ENCODE measurements at regions not wholly inside any gene's neighbourhood (a gene's known extent, or its start where the extent isn't known, plus 50 kb on each side); places are given as distances from the start of the nearest gene placed in this dataset.

- Histone ChIP-seq H3K9me3 (ENCODE audit: control insufficient read depth, insufficient read depth, low read length) (no peaks in the 10 kb centered on the region), H3K36me3 (ENCODE audit: control insufficient read depth, insufficient read depth, low read length) (no peaks in the 10 kb centered on the region), H3K27ac (ENCODE audit: low read depth, low read length) (no peak overlapping the region), H3K27me3 (ENCODE audit: control insufficient read depth, insufficient read depth, low read length) (no peaks in the 10 kb centered on the region), H3K4me3 (ENCODE audit: low read depth, low read length) (no peak overlapping the region), H3K4me1 (ENCODE audit: control insufficient read depth, insufficient read depth, low read length) (no peaks in the 10 kb centered on the region)
- DNase-seq (ENCODE audit: low read depth in 4 of 6, low spot score in 6 of 6) = no peak
- 93% methylated on average over 3 of the region's 3 CpGs for WGBS (ENCODE audit: insufficient coverage)
These were observed 112.8 kb downstream of the SAMD5 start for GRCh38 chr6:147621263-147621662.

GRCh38 chr6:147621961-147622360 lies 113.5 kb downstream of the SAMD5 start:
- H3K4me1 ChIP-seq (ENCODE audit: control insufficient read depth, insufficient read depth, low read length) = no peaks in the 10 kb centered on the region
- no peaks in the 10 kb centered on the region for H3K9me3 ChIP-seq (ENCODE audit: control insufficient read depth, insufficient read depth, low read length)
- DNase-seq (ENCODE audit: low read depth in 4 of 6, low spot score in 6 of 6) = no peak
- no peak overlapping the region for H3K27ac ChIP-seq (ENCODE audit: low read depth, low read length)
- no peaks in the 10 kb centered on the region for H3K36me3 ChIP-seq (ENCODE audit: control insufficient read depth, insufficient read depth, low read length)
- H3K27me3 ChIP-seq (ENCODE audit: control insufficient read depth, insufficient read depth, low read length) = no peaks in the 10 kb centered on the region
- no peak overlapping the region for H3K4me3 ChIP-seq (ENCODE audit: low read depth, low read length)
- WGBS (ENCODE audit: insufficient coverage) = 73% methylated on average over 1 of the region's 2 CpGs

- Histone ChIP-seq H3K4me3 (ENCODE audit: low read depth, low read length) (no peak overlapping the region), H3K27ac (ENCODE audit: low read depth, low read length) (no peak overlapping the region), H3K36me3 (ENCODE audit: control insufficient read depth, insufficient read depth, low read length) (no peaks in the 10 kb centered on the region), H3K4me1 (ENCODE audit: control insufficient read depth, insufficient read depth, low read length) (no peaks in the 10 kb centered on the region), H3K27me3 (ENCODE audit: control insufficient read depth, insufficient read depth, low read length) (no peaks in the 10 kb centered on the region), H3K9me3 (ENCODE audit: control insufficient read depth, insufficient read depth, low read length) (no peaks in the 10 kb centered on the region)
- 97% methylated on average over 5 of the region's 7 CpGs for WGBS (ENCODE audit: insufficient coverage)
- no peak for DNase-seq (ENCODE audit: low read depth in 4 of 6, low spot score in 6 of 6)
These were observed 116.5 kb downstream of the SAMD5 start for GRCh38 chr6:147624946-147625515.

- H3K27me3 ChIP-seq (ENCODE audit: control insufficient read depth, insufficient read depth, low read length) = no peaks in the 10 kb centered on the region
- H3K4me3 ChIP-seq (ENCODE audit: low read depth, low read length) = no peak overlapping the region
- H3K27ac ChIP-seq (ENCODE audit: low read depth, low read length) = no peak overlapping the region
- no peaks in the 10 kb centered on the region for H3K36me3 ChIP-seq (ENCODE audit: control insufficient read depth, insufficient read depth, low read length)
- H3K9me3 ChIP-seq (ENCODE audit: control insufficient read depth, insufficient read depth, low read length) = no peaks in the 10 kb centered on the region
- no peak for DNase-seq (ENCODE audit: low read depth in 4 of 6, low spot score in 6 of 6)
- 85% methylated on average over 2 of the region's 2 CpGs for WGBS (ENCODE audit: insufficient coverage)
- H3K4me1 ChIP-seq (ENCODE audit: control insufficient read depth, insufficient read depth, low read length) = no peaks in the 10 kb centered on the region
These were observed 117.5 kb downstream of the SAMD5 start for GRCh38 chr6:147625946-147626345.

- no peaks in the 10 kb centered on the region for H3K4me1 ChIP-seq (ENCODE audit: control insufficient read depth, insufficient read depth, low read length)
- H3K36me3 ChIP-seq (ENCODE audit: control insufficient read depth, insufficient read depth, low read length) = no peaks in the 10 kb centered on the region
- no CpG with 5 or more reads among the region's 4 CpGs for WGBS (ENCODE audit: insufficient coverage)
- peak in 1 of 6 donors; percentile 57 for DNase-seq (ENCODE audit: low read depth in 4 of 6, low spot score in 6 of 6)
- no peaks in the 10 kb centered on the region for H3K9me3 ChIP-seq (ENCODE audit: control insufficient read depth, insufficient read depth, low read length)
- no peaks in the 10 kb centered on the region for H3K27me3 ChIP-seq (ENCODE audit: control insufficient read depth, insufficient read depth, low read length)
- no peak overlapping the region for H3K4me3 ChIP-seq (ENCODE audit: low read depth, low read length)
- no peak overlapping the region for H3K27ac ChIP-seq (ENCODE audit: low read depth, low read length)
These were observed 118.9 kb downstream of the SAMD5 start for GRCh38 chr6:147627411-147627810.

DNA sequence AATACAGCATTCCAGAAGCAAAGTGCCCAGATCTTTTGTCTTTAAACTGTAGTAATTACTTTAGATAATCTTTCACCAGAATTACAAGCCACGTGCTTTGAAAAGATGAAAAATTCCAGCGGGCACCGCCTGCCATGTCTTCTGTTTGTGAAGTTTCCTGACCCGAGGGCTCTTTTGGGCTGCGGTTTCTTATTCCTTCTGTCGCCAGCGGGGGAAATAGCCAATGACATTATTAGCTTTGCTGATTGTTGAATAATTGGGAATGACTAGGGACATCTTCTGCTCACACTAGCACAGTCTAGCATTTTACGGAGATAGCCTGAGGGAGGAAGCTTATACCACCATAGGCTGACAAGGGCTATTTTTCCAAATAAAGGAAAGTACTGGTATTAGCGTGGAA lies 124.7 kb downstream of the SAMD5 start:
- DNase-seq (ENCODE audit: low read depth in 4 of 6, low spot score in 6 of 6) = no peak
- no peaks in the 10 kb centered on the region for H3K4me1 ChIP-seq (ENCODE audit: control insufficient read depth, insufficient read depth, low read length)
- H3K27me3 ChIP-seq (ENCODE audit: control insufficient read depth, insufficient read depth, low read length) = no peaks in the 10 kb centered on the region
- no peak overlapping the region for H3K27ac ChIP-seq (ENCODE audit: low read depth, low read length)
- H3K36me3 ChIP-seq (ENCODE audit: control insufficient read depth, insufficient read depth, low read length) = no peaks in the 10 kb centered on the region
- no peaks in the 10 kb centered on the region for H3K9me3 ChIP-seq (ENCODE audit: control insufficient read depth, insufficient read depth, low read length)
- 100% methylated on average over 1 of the region's 9 CpGs for WGBS (ENCODE audit: insufficient coverage)
- H3K4me3 ChIP-seq (ENCODE audit: low read depth, low read length) = no peak overlapping the region

- Histone ChIP-seq H3K36me3 (ENCODE audit: control insufficient read depth, insufficient read depth, low read length) (no peaks in the 10 kb centered on the region), H3K9me3 (ENCODE audit: control insufficient read depth, insufficient read depth, low read length) (no peaks in the 10 kb centered on the region), H3K27me3 (ENCODE audit: control insufficient read depth, insufficient read depth, low read length) (no peaks in the 10 kb centered on the region), H3K27ac (ENCODE audit: low read depth, low read length) (no peak overlapping the region), H3K4me3 (ENCODE audit: low read depth, low read length) (no peak overlapping the region), H3K4me1 (ENCODE audit: control insufficient read depth, insufficient read depth, low read length) (no peaks in the 10 kb centered on the region)
- WGBS (ENCODE audit: insufficient coverage) = 67% methylated on average over 1 of the region's 6 CpGs
- DNase-seq (ENCODE audit: low read depth in 4 of 6, low spot score in 6 of 6) = peak in 1 of 6 donors; percentile 65
These were observed 129.2 kb downstream of the SAMD5 start for GRCh38 chr6:147637620-147638195.

DNA sequence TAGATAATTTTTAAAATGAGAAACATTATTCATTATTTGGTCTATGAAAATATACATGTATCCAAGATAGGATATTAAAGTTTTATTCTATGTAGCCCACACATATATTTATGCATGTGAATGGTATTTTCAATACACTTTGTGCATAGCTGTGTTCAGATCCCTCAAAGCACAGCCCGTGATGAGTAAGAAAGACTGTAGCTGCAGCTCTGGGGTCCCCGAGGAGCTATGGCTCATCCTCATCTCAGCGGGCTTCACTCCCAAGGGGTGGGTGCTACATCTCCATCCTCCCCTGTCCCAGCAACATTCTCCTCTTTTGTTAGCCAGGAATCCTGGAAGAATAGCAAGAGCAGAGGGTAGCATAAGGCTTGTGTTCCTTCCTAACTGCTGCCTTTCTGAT lies 130.8 kb downstream of the SAMD5 start:
- Histone ChIP-seq H3K27me3 (ENCODE audit: control insufficient read depth, insufficient read depth, low read length) (no peaks in the 10 kb centered on the region), H3K36me3 (ENCODE audit: control insufficient read depth, insufficient read depth, low read length) (no peaks in the 10 kb centered on the region), H3K27ac (ENCODE audit: low read depth, low read length) (no peak overlapping the region), H3K4me1 (ENCODE audit: control insufficient read depth, insufficient read depth, low read length) (no peaks in the 10 kb centered on the region), H3K4me3 (ENCODE audit: low read depth, low read length) (no peak overlapping the region), H3K9me3 (ENCODE audit: control insufficient read depth, insufficient read depth, low read length) (no peaks in the 10 kb centered on the region)
- DNase-seq (ENCODE audit: low read depth in 4 of 6, low spot score in 6 of 6) = peak in 1 of 6 donors; percentile 34
- WGBS (ENCODE audit: insufficient coverage) = no CpG with 5 or more reads among the region's 3 CpGs

GRCh38 chr6:147640606-147641005 lies 132.1 kb downstream of the SAMD5 start:
- Histone ChIP-seq H3K36me3 (ENCODE audit: control insufficient read depth, insufficient read depth, low read length) (no peaks in the 10 kb centered on the region), H3K9me3 (ENCODE audit: control insufficient read depth, insufficient read depth, low read length) (no peaks in the 10 kb centered on the region), H3K27me3 (ENCODE audit: control insufficient read depth, insufficient read depth, low read length) (no peaks in the 10 kb centered on the region), H3K27ac (ENCODE audit: low read depth, low read length) (no peak overlapping the region), H3K4me1 (ENCODE audit: control insufficient read depth, insufficient read depth, low read length) (no peaks in the 10 kb centered on the region), H3K4me3 (ENCODE audit: low read depth, low read length) (no peak overlapping the region)
- WGBS (ENCODE audit: insufficient coverage) = no CpG with 5 or more reads among the region's 1 CpG
- DNase-seq (ENCODE audit: low read depth in 4 of 6, low spot score in 6 of 6) = no peak

DNA sequence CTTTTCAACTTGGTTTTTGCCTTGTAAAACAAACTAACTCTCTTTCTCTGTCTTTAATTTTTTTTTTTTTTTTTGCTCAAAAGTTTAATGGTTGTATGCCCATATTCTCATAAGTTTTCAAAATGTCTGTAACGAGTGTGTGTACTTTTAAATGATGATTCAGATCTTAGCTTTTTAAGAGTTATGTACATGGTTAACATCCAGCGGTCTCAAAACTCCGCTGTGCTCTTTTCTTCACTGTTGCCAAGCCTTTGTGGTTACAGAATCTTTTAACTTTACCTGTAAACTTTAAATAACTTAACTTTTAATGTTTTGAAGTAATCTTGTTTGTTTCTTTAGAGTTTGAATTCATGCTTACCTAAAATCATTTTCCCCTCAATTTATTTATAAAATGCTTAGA lies 133.0 kb downstream of the SAMD5 start:
- H3K4me3 ChIP-seq (ENCODE audit: low read depth, low read length) = no peak overlapping the region
- H3K9me3 ChIP-seq (ENCODE audit: control insufficient read depth, insufficient read depth, low read length) = no peaks in the 10 kb centered on the region
- WGBS (ENCODE audit: insufficient coverage) = no CpG with 5 or more reads among the region's 3 CpGs
- no peaks in the 10 kb centered on the region for H3K27me3 ChIP-seq (ENCODE audit: control insufficient read depth, insufficient read depth, low read length)
- H3K27ac ChIP-seq (ENCODE audit: low read depth, low read length) = no peak overlapping the region
- H3K4me1 ChIP-seq (ENCODE audit: control insufficient read depth, insufficient read depth, low read length) = no peaks in the 10 kb centered on the region
- DNase-seq (ENCODE audit: low read depth in 4 of 6, low spot score in 6 of 6) = no peak
- no peaks in the 10 kb centered on the region for H3K36me3 ChIP-seq (ENCODE audit: control insufficient read depth, insufficient read depth, low read length)
